Cardiac fibroblast (primary cell): ENCODE measurements at regions not wholly inside any gene's neighbourhood (a gene's known extent, or its start where the extent isn't known, plus 50 kb on each side); places are given as distances from the start of the nearest gene placed in this dataset.
A peak's percentile ranks its signal among the peaks of the same experiment; 100 is the strongest.

ENCODE experiments used
- DNase-seq, 2 donors: peaks; one replicate each; pipeline versions ENCODE4 v3.0.0 to v3.0.0-alpha.2; 2010; ENCODE audit warnings: low read depth in 2 of 2
- H3K4me3 ChIP-seq, 2 donors: replicated peaks in 1 of 2; 1 replicate in 1 of 2; 2 replicates in 1 of 2; pipeline ENCODE4 v1.5.1; 2011; ENCODE audit warnings: low read depth in 2 of 2, low read length in 2 of 2, mild to moderate bottlenecking in 2 of 2, moderate library complexity in 1 of 2
- TF ChIP-seq, protein P1 (sequence below): IDR thresholded peaks from one replicate; pipeline ENCODE4 v1.5.1; 2011; ENCODE audit warnings: low read depth, mild to moderate bottlenecking, low read length, inconsistent platforms

DNA sequence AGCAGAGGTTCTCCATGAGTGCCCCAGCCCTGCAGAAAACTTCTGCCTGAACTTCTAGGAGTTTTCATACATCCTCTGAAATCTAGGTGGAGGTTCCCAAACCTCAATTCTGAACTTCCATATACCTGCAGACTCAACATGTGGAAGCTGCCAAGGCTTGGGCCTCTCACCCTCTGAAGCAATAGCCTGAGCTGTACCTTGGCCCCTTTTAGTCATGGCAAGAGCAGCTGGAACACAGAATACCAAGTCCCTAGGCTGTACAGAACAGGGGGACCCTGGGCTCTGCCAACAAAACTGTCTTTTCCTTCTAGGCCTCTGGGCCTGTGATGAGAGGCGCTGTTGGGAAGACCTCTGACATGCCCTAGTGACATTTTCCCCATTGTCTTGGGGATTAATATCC, 494.3 kb upstream of the FOXG1 start:
- TF ChIP-seq, protein P1, sequence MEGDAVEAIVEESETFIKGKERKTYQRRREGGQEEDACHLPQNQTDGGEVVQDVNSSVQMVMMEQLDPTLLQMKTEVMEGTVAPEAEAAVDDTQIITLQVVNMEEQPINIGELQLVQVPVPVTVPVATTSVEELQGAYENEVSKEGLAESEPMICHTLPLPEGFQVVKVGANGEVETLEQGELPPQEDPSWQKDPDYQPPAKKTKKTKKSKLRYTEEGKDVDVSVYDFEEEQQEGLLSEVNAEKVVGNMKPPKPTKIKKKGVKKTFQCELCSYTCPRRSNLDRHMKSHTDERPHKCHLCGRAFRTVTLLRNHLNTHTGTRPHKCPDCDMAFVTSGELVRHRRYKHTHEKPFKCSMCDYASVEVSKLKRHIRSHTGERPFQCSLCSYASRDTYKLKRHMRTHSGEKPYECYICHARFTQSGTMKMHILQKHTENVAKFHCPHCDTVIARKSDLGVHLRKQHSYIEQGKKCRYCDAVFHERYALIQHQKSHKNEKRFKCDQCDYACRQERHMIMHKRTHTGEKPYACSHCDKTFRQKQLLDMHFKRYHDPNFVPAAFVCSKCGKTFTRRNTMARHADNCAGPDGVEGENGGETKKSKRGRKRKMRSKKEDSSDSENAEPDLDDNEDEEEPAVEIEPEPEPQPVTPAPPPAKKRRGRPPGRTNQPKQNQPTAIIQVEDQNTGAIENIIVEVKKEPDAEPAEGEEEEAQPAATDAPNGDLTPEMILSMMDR, result no peak
- DNase-seq, result no peak
- no peak overlapping the region for H3K4me3 ChIP-seq

DNA sequence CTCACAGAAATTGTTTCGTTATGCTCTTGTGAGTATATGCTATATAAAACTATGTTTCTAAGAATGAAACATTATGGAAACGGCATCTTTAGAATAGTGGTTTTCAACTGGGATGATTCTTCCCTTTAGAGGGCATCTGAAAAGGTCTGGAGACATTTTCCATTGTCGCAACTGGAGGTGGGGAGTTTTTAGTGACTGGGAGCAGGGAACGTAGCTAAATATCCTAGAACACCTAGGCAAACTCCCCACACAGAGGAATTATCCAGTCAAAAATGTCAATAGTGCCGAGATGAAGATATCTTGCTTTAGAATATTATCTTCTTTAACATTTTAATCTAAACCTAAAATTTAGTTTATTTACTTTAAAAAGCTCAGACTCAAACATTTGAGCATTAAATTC, 486.1 kb upstream of the FOXG1 start:
- DNase-seq, result no peak
- no peak overlapping the region for H3K4me3 ChIP-seq
- TF ChIP-seq, protein P1, result no peak

DNA sequence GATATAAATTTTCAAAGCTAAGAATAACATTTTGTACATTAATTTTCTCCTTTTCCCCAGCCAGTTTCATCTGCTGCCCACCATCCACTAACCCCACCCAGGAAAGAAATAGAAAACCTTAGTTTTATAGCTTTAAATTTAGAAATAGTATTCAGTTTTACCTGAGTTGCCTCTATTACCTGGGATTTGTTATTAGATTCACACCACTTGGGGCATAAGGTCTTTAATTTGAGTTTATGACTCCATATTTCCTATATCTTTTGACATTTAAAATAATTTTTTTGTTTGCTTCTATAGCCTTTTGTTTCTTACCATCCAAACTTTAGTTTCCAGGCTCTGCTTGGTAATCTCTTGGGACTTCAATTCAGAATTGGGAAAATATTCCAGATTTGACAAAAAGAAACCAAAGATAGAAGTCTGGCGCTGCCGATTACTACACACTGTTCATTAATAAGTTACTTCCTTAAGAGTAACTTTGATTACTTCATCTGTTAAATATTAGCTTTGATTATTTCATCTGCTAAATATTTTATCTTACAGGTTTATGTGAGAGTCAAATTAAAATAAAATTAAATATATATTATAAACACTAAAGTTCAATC, 485.5 kb upstream of the FOXG1 start:
- TF ChIP-seq, protein P1, result no peak
- DNase-seq, result no peak
- H3K4me3 ChIP-seq, result no peak overlapping the region

DNA sequence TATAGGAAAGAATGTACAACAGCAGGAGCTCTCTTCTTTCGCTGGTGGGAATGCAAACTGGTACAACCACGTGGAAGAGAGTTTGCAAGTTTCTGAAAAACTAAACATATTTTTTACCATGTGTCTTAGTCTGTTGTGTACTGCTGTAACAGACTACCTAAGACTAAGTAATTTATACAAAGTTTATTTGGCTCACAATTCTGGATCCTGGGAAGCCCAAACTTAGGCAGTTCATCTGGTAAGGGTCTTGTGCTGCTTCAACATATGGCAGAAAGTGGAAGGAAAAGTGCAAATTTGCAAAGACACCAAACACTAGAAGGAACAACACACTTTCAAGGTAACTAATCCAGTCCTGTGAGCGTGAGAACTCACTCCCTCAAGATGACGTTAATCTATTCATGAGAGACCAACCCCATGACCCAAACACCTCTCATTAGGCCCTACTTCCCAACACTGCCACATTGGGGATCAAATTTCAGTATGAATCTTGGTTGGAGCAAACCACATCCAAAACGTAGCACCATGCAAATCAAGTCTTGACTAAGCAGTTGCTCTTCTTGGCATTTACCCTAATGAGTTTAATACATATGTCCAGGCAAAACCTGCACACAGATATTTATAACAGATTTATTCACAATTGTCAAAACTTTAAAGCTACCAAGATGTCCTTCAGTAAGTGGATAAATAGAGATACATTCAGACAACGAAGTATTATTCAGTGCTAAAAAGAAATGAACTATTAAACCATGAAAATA, 481.9 kb upstream of the FOXG1 start:
- no peak overlapping the region for H3K4me3 ChIP-seq
- TF ChIP-seq, protein P1, result no peak
- DNase-seq, result no peak

DNA sequence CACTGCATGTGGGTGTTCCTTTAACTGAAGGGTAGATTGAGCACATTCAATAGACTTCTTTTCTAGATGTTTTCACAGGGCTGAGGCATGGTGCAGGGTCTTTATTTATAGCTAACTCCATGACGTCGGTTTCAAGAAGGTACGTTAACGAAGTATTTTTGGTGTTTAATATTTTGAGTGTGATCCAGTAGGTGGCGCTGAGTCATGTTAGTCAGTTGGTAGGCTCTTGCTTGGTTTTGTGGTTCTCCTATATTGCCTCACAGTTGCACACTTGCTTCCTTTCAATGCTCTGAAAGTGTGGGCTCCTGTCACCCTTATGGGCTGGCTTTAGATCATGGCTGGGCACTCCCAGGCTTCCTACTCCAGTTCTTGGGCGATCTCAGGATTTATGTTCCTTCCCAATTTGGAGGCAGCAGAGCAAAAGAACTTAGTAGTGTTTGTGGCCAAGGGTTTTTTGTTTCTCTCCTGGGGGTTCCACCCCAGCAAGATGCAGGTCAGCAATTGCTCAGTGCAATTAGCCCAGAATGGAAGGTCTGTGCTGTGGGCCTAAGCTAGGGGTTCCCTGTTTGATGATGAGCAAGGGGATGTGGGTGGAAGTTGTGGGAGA, 471.6 kb upstream of the FOXG1 start:
- peak; percentile 63 to 78 for DNase-seq
- TF ChIP-seq, protein P1, result peak; percentile 33
- no peak overlapping the region for H3K4me3 ChIP-seq

DNA sequence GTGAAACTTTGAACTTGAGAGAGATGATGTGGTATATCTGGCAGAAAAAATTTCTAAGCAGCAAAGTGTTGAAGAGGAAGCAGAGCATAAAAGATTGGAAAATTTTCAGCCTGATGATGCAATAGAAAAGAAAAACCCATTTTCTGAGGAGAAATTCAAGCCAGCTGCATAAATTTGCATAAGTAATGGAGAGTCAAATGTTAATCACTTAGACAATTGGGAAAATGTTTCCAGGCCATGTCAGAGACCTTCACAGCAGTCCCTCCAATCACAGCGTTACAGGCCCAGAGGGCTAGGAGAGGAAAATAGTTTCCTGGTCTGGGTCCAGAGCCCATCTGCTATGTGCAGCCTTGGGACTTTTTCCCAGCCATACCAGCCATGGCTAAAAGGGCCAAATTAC, 469.0 kb upstream of the FOXG1 start:
- no peak overlapping the region for H3K4me3 ChIP-seq
- peak in 1 of 2 donors; percentile 10 for DNase-seq
- TF ChIP-seq, protein P1, result no peak
